ENCODE measurements at regions not wholly inside any gene's neighbourhood (a gene's known extent, or its start where the extent isn't known, plus 50 kb on each side); places are given as distances from the start of the nearest gene placed in this dataset.
A peak's percentile ranks its signal among the peaks of the same experiment; 100 is the strongest.

- Mint-ChIP-seq H3K27ac (no peak overlapping the region), H3K4me3 (no peak overlapping the region), H3K9me3 (peaks cover 0 to 4% (median 0%) of the 10 kb centered on the region in 7 donors), H3K4me1 (no peaks in the 10 kb centered on the region), H3K27me3 (peaks cover 4% of the 10 kb centered on the region), H3K36me3 (no peaks in the 10 kb centered on the region)
- Histone ChIP-seq H3K9me3 (ENCODE audit: control insufficient read depth in 2 of 2, low read length in 2 of 2) (no peaks in the 10 kb centered on the region), H3K36me3 (ENCODE audit: control insufficient read depth, insufficient read depth, low read length) (no peaks in the 10 kb centered on the region), H3K4me1 (ENCODE audit: control insufficient read depth, insufficient read depth, low read length, poor library complexity, severe bottlenecking) (no peaks in the 10 kb centered on the region), H3K4me3 (ENCODE audit: low read depth, low read length) (no peak overlapping the region), H3K27ac (ENCODE audit: insufficient read depth, low read length, poor library complexity, severe bottlenecking) (no peak overlapping the region), H3K27me3 (ENCODE audit: control insufficient read depth, insufficient read depth, low read length) (no peaks in the 10 kb centered on the region)
- ATAC-seq (ENCODE audit: low read depth in 2 of 2) = no peak
- no peak for DNase-seq
Observed at GRCh38 chr1:194372266-194372665, 1185.9 kb upstream of the B3GALT2 start.

DNA sequence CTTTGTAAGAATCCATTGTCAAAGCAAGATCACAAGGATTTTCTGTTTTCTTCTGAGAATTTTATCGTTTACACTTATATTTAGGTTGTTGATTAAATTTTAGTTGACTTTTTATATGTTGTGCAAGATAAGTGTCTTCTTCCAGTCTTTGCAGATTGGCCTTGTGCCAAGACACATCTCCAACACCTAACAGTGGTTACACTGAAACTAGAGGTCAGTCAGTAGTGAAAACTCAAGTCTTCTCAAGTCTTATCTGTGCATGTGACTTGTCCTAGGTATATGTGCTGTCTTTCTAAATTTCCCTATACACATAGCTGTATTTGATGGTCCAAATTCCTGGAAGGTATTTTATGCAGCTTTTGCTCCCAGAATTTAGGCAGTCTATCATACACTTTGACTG is 1183.2 kb upstream of the B3GALT2 start:
- no peaks in the 10 kb centered on the region for H3K36me3 Mint-ChIP-seq
- no peaks in the 10 kb centered on the region for H3K9me3 ChIP-seq (ENCODE audit: control insufficient read depth in 2 of 2, low read length in 2 of 2)
- H3K4me3 ChIP-seq (ENCODE audit: low read depth, low read length) = no peak overlapping the region
- no peaks in the 10 kb centered on the region for H3K4me1 Mint-ChIP-seq
- no peak overlapping the region for H3K27ac ChIP-seq (ENCODE audit: insufficient read depth, low read length, poor library complexity, severe bottlenecking)
- no peaks in the 10 kb centered on the region for H3K4me1 ChIP-seq (ENCODE audit: control insufficient read depth, insufficient read depth, low read length, poor library complexity, severe bottlenecking)
- no peak for ATAC-seq (ENCODE audit: low read depth in 2 of 2)
- DNase-seq = no peak
- H3K9me3 Mint-ChIP-seq = peaks cover 0 to 5% (median 0%) of the 10 kb centered on the region in 7 donors
- H3K36me3 ChIP-seq (ENCODE audit: control insufficient read depth, insufficient read depth, low read length) = no peaks in the 10 kb centered on the region
- H3K27me3 Mint-ChIP-seq = peaks cover 4% of the 10 kb centered on the region
- no peaks in the 10 kb centered on the region for H3K27me3 ChIP-seq (ENCODE audit: control insufficient read depth, insufficient read depth, low read length)
- no peak overlapping the region for H3K27ac Mint-ChIP-seq
- H3K4me3 Mint-ChIP-seq = no peak overlapping the region

DNA sequence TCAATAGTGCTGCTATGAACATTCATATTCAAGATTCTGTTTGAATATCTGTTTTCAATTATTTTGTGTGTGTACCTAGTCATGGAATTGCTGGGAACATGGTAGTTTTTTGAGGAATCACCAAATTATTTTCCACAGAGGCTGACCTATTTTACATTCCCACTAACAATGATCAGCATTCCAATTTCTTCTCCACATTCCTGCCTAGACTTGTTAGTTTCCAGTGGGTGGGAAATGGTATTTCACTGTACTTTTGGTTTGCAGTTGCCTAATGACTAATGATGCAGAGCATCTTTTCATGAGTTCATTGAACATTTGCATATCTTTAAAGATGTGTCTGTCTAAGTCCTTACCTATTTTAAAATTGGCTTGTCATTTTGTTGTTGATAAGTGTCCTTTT is 1182.6 kb upstream of the B3GALT2 start:
- Mint-ChIP-seq H3K9me3 (peaks cover 0 to 5% (median 0%) of the 10 kb centered on the region in 7 donors), H3K36me3 (no peaks in the 10 kb centered on the region)
- no peaks in the 10 kb centered on the region for H3K4me1 ChIP-seq (ENCODE audit: control insufficient read depth, insufficient read depth, low read length, poor library complexity, severe bottlenecking)

DNA sequence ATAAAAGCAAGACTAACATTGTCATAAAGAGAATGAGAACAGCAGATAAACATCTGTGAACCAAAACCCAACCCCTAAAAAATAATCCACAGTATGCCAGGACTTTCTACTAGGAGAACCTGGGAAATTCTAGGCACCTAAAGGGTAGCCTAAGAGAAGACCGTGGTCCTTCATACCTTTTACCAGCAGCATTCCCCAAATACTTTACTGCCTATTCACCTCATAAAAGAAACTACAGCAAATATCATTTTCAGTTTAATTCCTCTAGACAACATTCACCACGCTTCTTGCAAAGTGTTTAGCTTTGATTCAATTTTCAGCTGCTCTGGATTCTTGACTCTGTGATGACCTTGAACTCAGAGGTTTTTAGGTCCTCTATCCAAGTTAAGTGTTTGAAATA is 1180.7 kb upstream of the B3GALT2 start:
- ATAC-seq (ENCODE audit: low read depth in 2 of 2) = no peak
- H3K27ac Mint-ChIP-seq = no peak overlapping the region
- Histone ChIP-seq H3K4me1 (ENCODE audit: control insufficient read depth, insufficient read depth, low read length, poor library complexity, severe bottlenecking) (no peaks in the 10 kb centered on the region), H3K4me3 (ENCODE audit: low read depth, low read length) (no peak overlapping the region), H3K36me3 (ENCODE audit: control insufficient read depth, insufficient read depth, low read length) (no peaks in the 10 kb centered on the region), H3K27me3 (ENCODE audit: control insufficient read depth, insufficient read depth, low read length) (peaks cover 3% of the 10 kb centered on the region), H3K9me3 (ENCODE audit: control insufficient read depth in 2 of 2, low read length in 2 of 2) (no peaks in the 10 kb centered on the region), H3K27ac (ENCODE audit: insufficient read depth, low read length, poor library complexity, severe bottlenecking) (no peak overlapping the region)
- H3K27me3 Mint-ChIP-seq = peaks cover 16% of the 10 kb centered on the region
- DNase-seq = no peak
- no peak overlapping the region for H3K4me3 Mint-ChIP-seq
- peaks cover 0 to 5% (median 0%) of the 10 kb centered on the region in 7 donors for H3K9me3 Mint-ChIP-seq
- no peaks in the 10 kb centered on the region for H3K4me1 Mint-ChIP-seq
- H3K36me3 Mint-ChIP-seq = no peaks in the 10 kb centered on the region

More for the DNA sequence above, 1182.6 kb upstream of the B3GALT2 start:
- H3K27me3 ChIP-seq (ENCODE audit: control insufficient read depth, insufficient read depth, low read length) = no peaks in the 10 kb centered on the region
- Mint-ChIP-seq H3K27ac (no peak overlapping the region), H3K4me1 (no peaks in the 10 kb centered on the region), H3K4me3 (no peak overlapping the region), H3K27me3 (peaks cover 6% of the 10 kb centered on the region)
- ATAC-seq (ENCODE audit: low read depth in 2 of 2) (no peak), DNase-seq (no peak)
- no peaks in the 10 kb centered on the region for H3K36me3 ChIP-seq (ENCODE audit: control insufficient read depth, insufficient read depth, low read length)
- H3K27ac ChIP-seq (ENCODE audit: insufficient read depth, low read length, poor library complexity, severe bottlenecking) = no peak overlapping the region
- no peak overlapping the region for H3K4me3 ChIP-seq (ENCODE audit: low read depth, low read length)
- no peaks in the 10 kb centered on the region for H3K9me3 ChIP-seq (ENCODE audit: control insufficient read depth in 2 of 2, low read length in 2 of 2)

GRCh38 chr1:194366705-194367104 is 1180.3 kb upstream of the B3GALT2 start:
- Mint-ChIP-seq H3K9me3 (peaks cover 0 to 5% (median 0%) of the 10 kb centered on the region in 7 donors), H3K4me1 (no peaks in the 10 kb centered on the region), H3K36me3 (no peaks in the 10 kb centered on the region), H3K4me3 (no peak overlapping the region), H3K27ac (peak overlapping the region in 1 of 3 donors; percentile 39), H3K27me3 (peaks cover 16% of the 10 kb centered on the region)
- Histone ChIP-seq H3K27ac (ENCODE audit: insufficient read depth, low read length, poor library complexity, severe bottlenecking) (no peak overlapping the region), H3K4me1 (ENCODE audit: control insufficient read depth, insufficient read depth, low read length, poor library complexity, severe bottlenecking) (no peaks in the 10 kb centered on the region), H3K27me3 (ENCODE audit: control insufficient read depth, insufficient read depth, low read length) (peaks cover 3% of the 10 kb centered on the region), H3K4me3 (ENCODE audit: low read depth, low read length) (no peak overlapping the region), H3K9me3 (ENCODE audit: control insufficient read depth in 2 of 2, low read length in 2 of 2) (no peaks in the 10 kb centered on the region), H3K36me3 (ENCODE audit: control insufficient read depth, insufficient read depth, low read length) (no peaks in the 10 kb centered on the region)
- ATAC-seq (ENCODE audit: low read depth in 2 of 2) (no peak), DNase-seq (no peak)

GRCh38 chr1:194362327-194362726 is 1175.9 kb upstream of the B3GALT2 start:
- H3K9me3 Mint-ChIP-seq = peaks cover 0 to 4% (median 0%) of the 10 kb centered on the region in 7 donors
- ATAC-seq (ENCODE audit: low read depth in 2 of 2) (no peak), DNase-seq (no peak)
- no peaks in the 10 kb centered on the region for H3K36me3 Mint-ChIP-seq
- H3K27me3 Mint-ChIP-seq = peaks cover 12% of the 10 kb centered on the region
- Histone ChIP-seq H3K27me3 (ENCODE audit: control insufficient read depth, insufficient read depth, low read length) (peaks cover 3% of the 10 kb centered on the region), H3K36me3 (ENCODE audit: control insufficient read depth, insufficient read depth, low read length) (no peaks in the 10 kb centered on the region), H3K9me3 (ENCODE audit: control insufficient read depth in 2 of 2, low read length in 2 of 2) (no peaks in the 10 kb centered on the region), H3K27ac (ENCODE audit: insufficient read depth, low read length, poor library complexity, severe bottlenecking) (no peak overlapping the region), H3K4me3 (ENCODE audit: low read depth, low read length) (no peak overlapping the region), H3K4me1 (ENCODE audit: control insufficient read depth, insufficient read depth, low read length, poor library complexity, severe bottlenecking) (no peaks in the 10 kb centered on the region)
- no peak overlapping the region for H3K4me3 Mint-ChIP-seq
- H3K27ac Mint-ChIP-seq = no peak overlapping the region
- H3K4me1 Mint-ChIP-seq = no peaks in the 10 kb centered on the region

GRCh38 chr1:194361374-194362131 is 1175.1 kb upstream of the B3GALT2 start:
- Histone ChIP-seq H3K4me3 (ENCODE audit: low read depth, low read length) (no peak overlapping the region), H3K27me3 (ENCODE audit: control insufficient read depth, insufficient read depth, low read length) (peaks cover 3% of the 10 kb centered on the region), H3K9me3 (ENCODE audit: control insufficient read depth in 2 of 2, low read length in 2 of 2) (no peaks in the 10 kb centered on the region), H3K36me3 (ENCODE audit: control insufficient read depth, insufficient read depth, low read length) (no peaks in the 10 kb centered on the region), H3K4me1 (ENCODE audit: control insufficient read depth, insufficient read depth, low read length, poor library complexity, severe bottlenecking) (no peaks in the 10 kb centered on the region), H3K27ac (ENCODE audit: insufficient read depth, low read length, poor library complexity, severe bottlenecking) (no peak overlapping the region)
- Mint-ChIP-seq H3K9me3 (peaks cover 0 to 4% (median 0%) of the 10 kb centered on the region in 7 donors), H3K27ac (no peak overlapping the region), H3K27me3 (peaks cover 12% of the 10 kb centered on the region), H3K4me3 (no peak overlapping the region), H3K4me1 (no peaks in the 10 kb centered on the region), H3K36me3 (no peaks in the 10 kb centered on the region)
- no peak for DNase-seq
- no peak for ATAC-seq (ENCODE audit: low read depth in 2 of 2)

DNA sequence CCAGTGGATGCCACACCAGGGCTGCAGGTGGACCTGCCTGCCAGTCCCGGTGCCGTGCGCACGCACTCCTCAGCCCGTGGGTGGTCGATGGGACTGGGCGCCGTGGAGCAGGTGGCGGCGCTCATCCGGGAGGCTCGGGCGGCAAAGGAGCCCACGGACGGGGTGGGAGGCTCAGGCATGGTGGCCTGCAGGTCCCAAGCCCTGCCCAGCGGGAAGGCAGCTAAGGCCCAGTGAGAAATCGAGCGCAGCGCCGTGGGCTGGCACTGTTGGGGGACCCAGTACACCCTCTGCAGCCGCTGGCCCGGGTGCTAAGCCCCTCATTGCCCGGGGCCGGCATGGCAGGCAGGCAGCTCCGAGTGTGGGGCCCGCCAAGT is 1171.8 kb upstream of the B3GALT2 start:
- H3K27me3 Mint-ChIP-seq = peaks cover 5% of the 10 kb centered on the region
- no peaks in the 10 kb centered on the region for H3K9me3 ChIP-seq (ENCODE audit: control insufficient read depth in 2 of 2, low read length in 2 of 2)
- H3K27ac Mint-ChIP-seq = no peak overlapping the region
- H3K9me3 Mint-ChIP-seq = peaks cover 0 to 2% (median 0%) of the 10 kb centered on the region in 7 donors
- H3K4me1 Mint-ChIP-seq = no peaks in the 10 kb centered on the region
- H3K4me3 Mint-ChIP-seq = no peak overlapping the region
- no peaks in the 10 kb centered on the region for H3K4me1 ChIP-seq (ENCODE audit: control insufficient read depth, insufficient read depth, low read length, poor library complexity, severe bottlenecking)
- no peaks in the 10 kb centered on the region for H3K36me3 ChIP-seq (ENCODE audit: control insufficient read depth, insufficient read depth, low read length)
- H3K27me3 ChIP-seq (ENCODE audit: control insufficient read depth, insufficient read depth, low read length) = peaks cover 3% of the 10 kb centered on the region
- ATAC-seq (ENCODE audit: low read depth in 2 of 2) (no peak), DNase-seq (no peak)
- H3K27ac ChIP-seq (ENCODE audit: insufficient read depth, low read length, poor library complexity, severe bottlenecking) = no peak overlapping the region
- no peak overlapping the region for H3K4me3 ChIP-seq (ENCODE audit: low read depth, low read length)
- no peaks in the 10 kb centered on the region for H3K36me3 Mint-ChIP-seq

All from CD4-positive, CD25-positive, alpha-beta regulatory T cell (primary cell).